T-cell (primary cell): ENCODE measurements at regions not wholly inside any gene's neighbourhood (a gene's known extent, or its start where the extent isn't known, plus 50 kb on each side); places are given as distances from the start of the nearest gene placed in this dataset.

Source experiments
- ATAC-seq, 4 experiments: fragments of 200-7000 bp in 3 of 4; fragments of 150-1000 bp in 1 of 4; cut with Tn5 transposase; replicated peaks in 1 of 4; 1 replicate in 3 of 4; 2 replicates in 1 of 4; pipeline ENCODE4 v1.10.0; 2021; ENCODE audit warnings: moderate library complexity in 3 of 4, mild to moderate bottlenecking in 2 of 4, moderate number of reproducible peaks in 1 of 4
- CTCF ChIA-PET, 2 donors: fragments of 300-600 bp; sonication (Branson Sonifier 250); formaldehyde crosslinking; loops; one replicate each; lab custom pipeline; 2022; ENCODE audit warnings: antibody characterized with exemption in 2 of 2; lab: Charles Lee
- POLR2A ChIA-PET, 2 donors: fragments of 300-600 bp; sonication (Branson Sonifier 250); formaldehyde crosslinking; loops; one replicate each; lab custom pipeline; 2022; ENCODE audit warnings: antibody characterized with exemption in 2 of 2; lab: Charles Lee
- DNase-seq, 35 experiments: peaks; one replicate each; pipeline versions ENCODE4 v3.0.0 to v3.0.0-alpha.2; 2013 to 2023
- H3K27ac ChIP-seq: one replicate; pipeline ENCODE4 v1.5.1; 2013; ENCODE audit warnings: low read length
- H3K27me3 ChIP-seq, 2 experiments: replicated peaks in 1 of 2; 1 replicate in 1 of 2; 2 replicates in 1 of 2; pipeline versions ENCODE4 v1.6.1 to v1.7.0; 2013; ENCODE audit warnings: low read length in 1 of 2, mixed read lengths in 1 of 2; ENCODE audit not compliant: control insufficient read depth in 2 of 2, insufficient read depth in 2 of 2; ENCODE audit errors: extremely low read depth in 1 of 2
- H3K36me3 ChIP-seq, 2 donors: 1 replicate in 1 of 2; 2 replicates in 1 of 2; pipeline versions ENCODE4 v1.6.1 to v1.7.0; 2013; ENCODE audit warnings: low read length in 1 of 2; ENCODE audit not compliant: control insufficient read depth in 2 of 2, insufficient read depth in 1 of 2; ENCODE audit errors: extremely low read depth in 1 of 2
- H3K4me1 ChIP-seq, 2 experiments: 1 replicate in 1 of 2; 2 replicates in 1 of 2; pipeline versions ENCODE4 v1.6.1 to v1.7.0; 2013; ENCODE audit warnings: low read length in 2 of 2, mixed read lengths in 1 of 2; ENCODE audit not compliant: insufficient read depth in 2 of 2, control insufficient read depth in 1 of 2; ENCODE audit errors: extremely low read depth in 1 of 2
- H3K4me3 ChIP-seq, 2 donors: 1 replicate in 1 of 2; 2 replicates in 1 of 2; pipeline versions ENCODE4 v1.5.1 to v1.7.0; 2013; ENCODE audit warnings: mild to moderate bottlenecking in 2 of 2, low read length in 1 of 2, moderate library complexity in 1 of 2; ENCODE audit not compliant: control insufficient read depth in 1 of 2; ENCODE audit errors: extremely low read depth in 1 of 2
- H3K9me3 ChIP-seq: 2 replicates; pipeline ENCODE4 v1.7.0; 2013
- H3K27ac Mint-ChIP-seq, 2 donors: one replicate each; pipeline ENCODE4 v1.8.0; 2020 to 2021; ENCODE audit warnings: mild to moderate bottlenecking in 2 of 2, mixed read lengths in 2 of 2
- H3K27me3 Mint-ChIP-seq, 2 donors: one replicate each; pipeline ENCODE4 v1.8.0; 2021 to 2022; ENCODE audit warnings: mixed read lengths in 2 of 2
- H3K36me3 Mint-ChIP-seq: one replicate; pipeline ENCODE4 v1.8.0; 2021; ENCODE audit warnings: mixed read lengths
- H3K4me1 Mint-ChIP-seq, 3 donors: one replicate each; pipeline ENCODE4 v1.8.0; 2020 to 2022; ENCODE audit warnings: mixed read lengths in 3 of 3, mild to moderate bottlenecking in 1 of 3
- H3K4me3 Mint-ChIP-seq, 3 donors: one replicate each; pipeline ENCODE4 v1.8.0; 2020 to 2022; ENCODE audit warnings: mild to moderate bottlenecking in 3 of 3, mixed read lengths in 3 of 3, moderate library complexity in 3 of 3
- H3K9me3 Mint-ChIP-seq, 3 donors: one replicate each; pipeline ENCODE4 v1.8.0; 2020 to 2022; ENCODE audit warnings: mixed read lengths in 3 of 3
- WGBS: methylation state at CpG from one replicate; pipeline ENCODE4 v1.1.5; 2013; ENCODE audit warnings: missing lambda C conversion rate; ENCODE audit not compliant: insufficient coverage; 5-methylcytosine and 5-hydroxymethylcytosine counted together

DNA sequence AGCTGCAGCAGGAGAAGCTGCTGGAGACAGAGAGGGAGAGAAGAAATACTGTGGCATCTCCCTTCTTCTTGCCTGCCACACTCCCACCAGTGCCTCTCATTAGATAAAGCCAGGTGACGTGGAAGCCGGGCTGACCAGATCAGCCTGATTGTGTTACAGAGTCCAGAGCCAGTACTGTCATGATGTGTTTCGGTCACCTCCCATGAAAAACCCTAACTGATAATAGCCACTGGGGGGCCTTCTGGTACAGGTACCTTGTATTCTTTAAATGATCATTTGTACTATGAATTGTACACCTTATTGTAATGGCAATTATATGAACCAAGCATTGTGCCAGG, 125.8 kb upstream of the TMEM108 start:
- ATAC-seq, result no peak
- Histone ChIP-seq H3K9me3 (no peaks in the 10 kb centered on the region), H3K27ac (no peak overlapping the region), H3K4me1 (no peaks in the 10 kb centered on the region), H3K27me3 (peaks cover 0 to 2% of the 10 kb centered on the region in 2 experiments), H3K4me3 (no peak overlapping the region), H3K36me3 (no peaks in the 10 kb centered on the region)
- no peak for DNase-seq
- ChIA-PET POLR2A (interaction anchor here in 1 of 2 donors (0.6 kb wide), 1 partner anchor 839 kb away, joined by 3 read pairs; no protein-coding TSS in a partner anchor), CTCF (no interaction called here)
- Mint-ChIP-seq H3K27me3 (peaks cover 0 to 2% of the 10 kb centered on the region in 2 donors), H3K4me1 (no peaks in the 10 kb centered on the region), H3K4me3 (no peak overlapping the region), H3K36me3 (no peaks in the 10 kb centered on the region), H3K27ac (no peak overlapping the region), H3K9me3 (peaks cover 4 to 9% (median 4%) of the 10 kb centered on the region in 3 donors)
- WGBS, result no CpG with 5 or more reads among the region's 3 CpGs

DNA sequence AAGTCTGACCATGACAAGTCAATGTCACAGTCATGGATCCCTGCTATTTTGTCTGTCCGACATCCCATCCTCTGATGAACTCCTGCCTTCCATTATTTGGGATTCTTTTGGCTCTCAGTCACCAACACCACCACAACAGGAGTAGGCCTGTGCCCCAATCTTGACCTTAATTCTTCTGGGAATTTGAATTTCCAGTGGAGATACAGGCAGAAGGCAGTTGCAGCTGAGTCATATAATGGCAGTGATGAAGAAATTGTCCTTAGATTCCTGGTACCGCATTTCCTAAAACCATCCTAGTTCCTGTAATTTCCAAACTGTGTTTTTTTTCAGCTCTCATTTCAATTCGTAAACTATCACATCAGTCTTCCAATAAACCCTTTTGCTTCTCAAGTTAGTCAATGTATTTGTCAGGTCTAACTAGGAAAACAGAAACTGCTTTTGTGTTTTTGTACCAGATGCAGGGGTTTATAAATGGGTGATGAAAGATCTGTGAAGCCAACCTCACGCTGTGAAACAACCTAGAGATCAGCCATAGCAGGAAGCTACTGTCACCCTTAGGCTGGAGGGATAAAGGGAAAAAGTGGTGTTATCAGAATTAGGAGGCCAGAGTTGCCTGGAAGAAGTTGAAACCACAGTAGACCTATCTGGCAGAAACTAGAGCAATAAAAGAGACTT, 126.3 kb upstream of the TMEM108 start:
- H3K4me3 Mint-ChIP-seq, result no peak overlapping the region
- DNase-seq (no peak), ATAC-seq (no peak)
- Histone ChIP-seq H3K9me3 (no peaks in the 10 kb centered on the region), H3K27me3 (peaks cover 0 to 4% of the 10 kb centered on the region in 2 experiments), H3K4me1 (no peaks in the 10 kb centered on the region), H3K4me3 (no peak overlapping the region), H3K27ac (no peak overlapping the region), H3K36me3 (no peaks in the 10 kb centered on the region)
- WGBS, result 93% methylated on average over 2 of the region's 4 CpGs
- peaks cover 4 to 9% (median 4%) of the 10 kb centered on the region in 3 donors for H3K9me3 Mint-ChIP-seq
- H3K4me1 Mint-ChIP-seq, result no peaks in the 10 kb centered on the region
- H3K36me3 Mint-ChIP-seq, result no peaks in the 10 kb centered on the region
- CTCF ChIA-PET, result no interaction called here
- H3K27me3 Mint-ChIP-seq, result peaks cover 0 to 2% of the 10 kb centered on the region in 2 donors
- POLR2A ChIA-PET, result interaction anchor here in 1 of 2 donors (0.6 kb wide), 1 partner anchor 840 kb away, joined by 3 read pairs; no protein-coding TSS in a partner anchor
- no peak overlapping the region for H3K27ac Mint-ChIP-seq

DNA sequence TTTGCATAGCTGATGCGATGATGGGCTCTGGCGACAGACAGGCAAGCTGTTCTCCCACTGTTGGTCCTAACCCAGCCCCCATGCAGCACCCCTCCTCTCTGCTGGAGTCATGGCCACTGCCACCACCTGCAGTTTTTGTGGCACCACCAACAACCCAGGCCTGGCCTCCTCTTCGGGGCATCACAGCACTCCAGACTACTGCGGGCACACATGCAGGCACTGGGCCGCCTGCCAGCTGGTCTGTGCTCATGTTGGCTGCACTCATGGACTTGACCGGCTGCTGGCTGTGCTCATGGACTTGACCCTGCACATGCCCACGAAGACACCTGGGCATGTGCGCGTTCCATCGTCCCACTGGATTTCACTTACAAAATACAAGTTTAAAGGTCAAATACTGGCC, 130.9 kb upstream of the TMEM108 start:
- H3K4me3 Mint-ChIP-seq, result no peak overlapping the region
- H3K27ac Mint-ChIP-seq, result no peak overlapping the region
- H3K27me3 Mint-ChIP-seq, result peaks cover 0 to 3% of the 10 kb centered on the region in 2 donors
- H3K9me3 Mint-ChIP-seq, result no peaks in the 10 kb centered on the region
- no peaks in the 10 kb centered on the region for H3K4me1 Mint-ChIP-seq
- CTCF ChIA-PET, result no interaction called here
- Histone ChIP-seq H3K4me3 (no peak overlapping the region), H3K27me3 (peaks cover 0 to 9% of the 10 kb centered on the region in 2 experiments), H3K4me1 (no peaks in the 10 kb centered on the region), H3K27ac (no peak overlapping the region), H3K36me3 (no peaks in the 10 kb centered on the region), H3K9me3 (no peaks in the 10 kb centered on the region)
- POLR2A ChIA-PET, result no interaction called here
- no peaks in the 10 kb centered on the region for H3K36me3 Mint-ChIP-seq
- DNase-seq (no peak), ATAC-seq (no peak)
- 92% methylated on average over 9 of the region's 10 CpGs for WGBS

DNA sequence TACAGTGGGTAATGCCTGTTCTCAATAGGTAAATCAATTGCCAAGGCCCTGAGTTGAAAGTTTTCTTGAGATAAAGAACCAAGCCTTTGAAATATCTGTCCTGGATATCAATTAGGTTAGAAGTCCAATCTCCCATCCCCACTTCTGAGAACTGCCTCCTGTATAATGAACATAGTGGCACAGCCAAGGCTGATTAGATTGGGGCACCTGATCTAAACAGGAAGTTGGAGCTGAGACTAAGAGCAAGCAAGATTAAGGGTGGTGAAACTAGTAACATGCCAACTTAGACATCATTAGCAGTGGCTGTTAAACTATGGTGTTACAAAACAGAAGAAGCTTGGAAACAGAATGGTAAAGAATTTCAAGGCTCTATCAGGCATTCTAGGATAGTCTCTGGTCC, 137.7 kb upstream of the TMEM108 start:
- no peak for DNase-seq
- Histone ChIP-seq H3K36me3 (no peaks in the 10 kb centered on the region), H3K4me1 (no peaks in the 10 kb centered on the region), H3K4me3 (no peak overlapping the region), H3K27me3 (peaks cover 0 to 6% of the 10 kb centered on the region in 2 experiments), H3K9me3 (no peaks in the 10 kb centered on the region), H3K27ac (no peak overlapping the region)
- ATAC-seq, result no peak
- Mint-ChIP-seq H3K9me3 (no peaks in the 10 kb centered on the region), H3K27me3 (peaks cover 1 to 8% of the 10 kb centered on the region in 2 donors), H3K36me3 (no peaks in the 10 kb centered on the region), H3K4me3 (no peak overlapping the region), H3K4me1 (no peaks in the 10 kb centered on the region), H3K27ac (no peak overlapping the region)
- ChIA-PET POLR2A (no interaction called here), CTCF (no interaction called here)

DNA sequence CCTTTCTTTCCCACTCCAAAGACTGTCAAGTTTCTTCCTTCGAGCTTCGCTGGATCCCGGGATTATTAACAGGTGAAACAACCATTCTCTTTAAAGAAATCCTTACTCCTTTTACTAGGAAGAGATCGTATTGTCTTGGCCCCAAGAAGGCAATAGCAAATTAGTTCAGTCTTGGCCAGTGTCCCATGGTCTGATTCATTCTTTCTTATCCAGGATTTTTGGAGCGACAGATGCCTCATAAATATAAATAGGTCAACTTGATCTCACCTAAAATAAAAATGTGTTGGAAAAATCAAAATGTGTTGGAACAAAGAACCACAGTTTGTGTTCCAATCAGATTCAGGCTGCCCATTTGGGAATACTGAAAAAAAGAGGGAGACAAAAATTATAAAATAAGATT, 140.1 kb upstream of the TMEM108 start:
- H3K36me3 ChIP-seq, result no peaks in the 10 kb centered on the region
- Mint-ChIP-seq H3K36me3 (no peaks in the 10 kb centered on the region), H3K9me3 (peaks cover 0 to 9% (median 4%) of the 10 kb centered on the region in 3 donors), H3K4me1 (no peaks in the 10 kb centered on the region), H3K27me3 (peaks cover 1 to 10% of the 10 kb centered on the region in 2 donors), H3K27ac (no peak overlapping the region), H3K4me3 (no peak overlapping the region)
- H3K4me3 ChIP-seq, result no peak overlapping the region
- ChIA-PET CTCF (no interaction called here), POLR2A (no interaction called here)
- H3K27me3 ChIP-seq, result peaks cover 0 to 6% of the 10 kb centered on the region in 2 experiments
- ATAC-seq (no peak), DNase-seq (no peak)
- H3K4me1 ChIP-seq, result no peaks in the 10 kb centered on the region
- no CpG with 5 or more reads among the region's 5 CpGs for WGBS
- H3K27ac ChIP-seq, result no peak overlapping the region
- no peaks in the 10 kb centered on the region for H3K9me3 ChIP-seq

DNA sequence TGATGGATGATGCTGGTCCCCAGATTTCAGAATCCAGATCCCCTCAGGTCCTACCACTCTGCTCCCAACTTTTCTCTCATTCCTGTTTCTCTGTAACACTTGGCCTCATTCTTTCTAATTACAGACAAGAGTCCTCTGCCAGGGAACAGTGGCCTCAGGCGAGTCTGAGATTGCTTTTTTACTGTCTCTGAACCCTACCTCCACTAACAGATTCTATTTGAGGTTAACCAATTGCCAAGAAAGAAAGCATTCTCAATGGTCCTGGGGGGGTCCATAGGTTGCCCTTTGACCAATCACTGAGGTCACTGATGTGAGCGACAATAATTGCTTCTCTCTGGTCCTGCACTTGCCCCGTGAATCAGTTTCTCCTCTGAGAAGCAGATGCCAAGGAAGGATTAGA, 145.2 kb upstream of the TMEM108 start:
- DNase-seq, result no peak

More for the DNA sequence above, 145.2 kb upstream of the TMEM108 start:
- Mint-ChIP-seq H3K27me3 (peaks cover 0 to 10% of the 10 kb centered on the region in 2 donors), H3K4me1 (no peaks in the 10 kb centered on the region), H3K27ac (no peak overlapping the region), H3K4me3 (no peak overlapping the region), H3K9me3 (peaks cover 0 to 13% (median 4%) of the 10 kb centered on the region in 3 donors), H3K36me3 (no peaks in the 10 kb centered on the region)
- Histone ChIP-seq H3K27ac (no peak overlapping the region), H3K9me3 (no peaks in the 10 kb centered on the region), H3K27me3 (no peaks in the 10 kb centered on the region), H3K4me1 (no peaks in the 10 kb centered on the region), H3K4me3 (no peak overlapping the region), H3K36me3 (no peaks in the 10 kb centered on the region)
- WGBS, result 86% methylated on average over 3 of the region's 3 CpGs
- ChIA-PET POLR2A (no interaction called here), CTCF (no interaction called here)
- ATAC-seq, result no peak
